Mononuclear cell (primary cell): ENCODE measurements at regions not wholly inside any gene's neighbourhood (a gene's known extent, or its start where the extent isn't known, plus 50 kb on each side); places are given as distances from the start of the nearest gene placed in this dataset.

Experiments used
- H3K27me3 ChIP-seq: 2 replicates; pipeline ENCODE4 v1.6.0; 2011; ENCODE audit warnings: low read length, control low read depth; ENCODE audit not compliant: insufficient read depth
- H3K4me1 ChIP-seq: 2 replicates; pipeline ENCODE4 v1.5.1; 2011; ENCODE audit warnings: mild to moderate bottlenecking, low read length, control low read depth; ENCODE audit not compliant: insufficient read depth
- H3K4me3 ChIP-seq: 2 replicates; pipeline ENCODE4 v1.5.1; 2011; ENCODE audit warnings: mild to moderate bottlenecking, low read length, moderate library complexity
- H3K9me3 ChIP-seq: 2 replicates; pipeline ENCODE4 v1.5.1; 2011; ENCODE audit warnings: low read depth, mild to moderate bottlenecking, control low read depth, low read length

- peaks cover 20% of the 10 kb centered on the region for H3K27me3 ChIP-seq
Observed at GRCh38 chr4:153152501-153153338, 51.5 kb upstream of the TRIM2 start.

GRCh38 chr4:153153339-153153871, 50.8 kb upstream of the TRIM2 start:
- Histone ChIP-seq H3K4me3 (peak overlapping the region; percentile 40), H3K4me1 (peaks cover 32% of the 10 kb centered on the region), H3K27me3 (peaks cover 20% of the 10 kb centered on the region), H3K9me3 (no peaks in the 10 kb centered on the region)

More at GRCh38 chr4:153152501-153153338, 51.5 kb upstream of the TRIM2 start:
- peak overlapping the region; percentile 40 for H3K4me3 ChIP-seq
- H3K4me1 ChIP-seq, result peaks cover 32% of the 10 kb centered on the region
- no peaks in the 10 kb centered on the region for H3K9me3 ChIP-seq

- Histone ChIP-seq H3K27me3 (peaks cover 20% of the 10 kb centered on the region), H3K9me3 (no peaks in the 10 kb centered on the region), H3K4me3 (peak overlapping the region; percentile 40), H3K4me1 (peaks cover 32% of the 10 kb centered on the region)
Observed at GRCh38 chr4:153154007-153154975, 50.0 kb upstream of the TRIM2 start.
